NT2/D1 (cell line): ENCODE measurements at regions not wholly inside any gene's neighbourhood (a gene's known extent, or its start where the extent isn't known, plus 50 kb on each side); places are given as distances from the start of the nearest gene placed in this dataset.
"Not testable (repeated sequence)": the region's sequence is repeated elsewhere in the genome, so short reads cannot be mapped to it uniquely, and the experiment has no call there.

Experiments used
- SUZ12 ChIP-seq: IDR thresholded peaks from 2 replicates; pipeline ENCODE4 v1.6.1; 2011; ENCODE audit not compliant: insufficient read length, insufficient read depth; ENCODE audit errors: extremely low read depth
- YY1 ChIP-seq: IDR thresholded peaks from 2 replicates; pipeline ENCODE4 v1.6.1; 2011; ENCODE audit not compliant: insufficient read length, insufficient read depth
- ZNF274 ChIP-seq: IDR thresholded peaks from 2 replicates; pipeline ENCODE4 v1.6.1; 2011; ENCODE audit warnings: mild to moderate bottlenecking, low read depth, low read length

DNA sequence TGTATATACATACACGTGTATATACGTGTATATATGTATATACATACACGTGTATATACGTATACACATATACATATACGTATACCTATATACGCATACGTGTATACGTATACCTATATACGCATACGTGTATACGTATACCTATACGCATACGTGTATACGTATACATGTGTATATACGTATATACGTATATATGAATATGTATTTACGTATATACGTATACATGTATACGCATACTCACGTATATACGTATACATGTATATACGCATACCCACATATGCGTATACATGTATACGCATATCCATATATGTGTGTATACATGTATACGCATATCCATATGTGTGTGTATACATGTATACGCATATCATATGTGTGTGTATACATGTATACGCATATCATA, 487.8 kb upstream of the TMEFF2 start:
- TF ChIP-seq ZNF274, YY1, SUZ12: not testable (repeated sequence)
